ENCODE measurements at regions not wholly inside any gene's neighbourhood (a gene's known extent, or its start where the extent isn't known, plus 50 kb on each side); places are given as distances from the start of the nearest gene placed in this dataset.

- no peak for DNase-seq (ENCODE audit: low read depth)
Measured at GRCh38 chr2:59974051-59974766, 579.2 kb downstream of the BCL11A start.

GRCh38 chr2:59969161-59969560, 584.3 kb downstream of the BCL11A start:
- no peak for DNase-seq (ENCODE audit: low read depth)

GRCh38 chr2:59968441-59968840, 585.0 kb downstream of the BCL11A start:
- DNase-seq (ENCODE audit: low read depth), result no peak

- DNase-seq (ENCODE audit: low read depth), result no peak
Measured at GRCh38 chr2:59967691-59968090, 585.8 kb downstream of the BCL11A start.

GRCh38 chr2:59963157-59963556, 590.3 kb downstream of the BCL11A start:
- DNase-seq (ENCODE audit: low read depth), result no peak

GRCh38 chr2:59961746-59962145, 591.7 kb downstream of the BCL11A start:
- no peak for DNase-seq (ENCODE audit: low read depth)

GRCh38 chr2:59959944-59960343, 593.5 kb downstream of the BCL11A start:
- no peak for DNase-seq (ENCODE audit: low read depth)

- DNase-seq (ENCODE audit: low read depth), result no peak
Measured at GRCh38 chr2:59957504-59957903, 596.0 kb downstream of the BCL11A start.

- no peak for DNase-seq (ENCODE audit: low read depth)
Measured at GRCh38 chr2:59956981-59957380, 596.5 kb downstream of the BCL11A start.

GRCh38 chr2:59947917-59948541, 605.4 kb downstream of the BCL11A start:
- DNase-seq (ENCODE audit: low read depth), result no peak

- DNase-seq (ENCODE audit: low read depth), result no peak
Measured at GRCh38 chr2:59947209-59947608, 606.2 kb downstream of the BCL11A start.

GRCh38 chr2:59939236-59939635, 614.2 kb downstream of the BCL11A start:
- no peak for DNase-seq (ENCODE audit: low read depth)

- no peak for DNase-seq (ENCODE audit: low read depth)
Measured at GRCh38 chr2:59938181-59938580, 615.3 kb downstream of the BCL11A start.

- no peak for DNase-seq (ENCODE audit: low read depth)
Measured at GRCh38 chr2:59936048-59936447, 617.4 kb downstream of the BCL11A start.

- no peak for DNase-seq (ENCODE audit: low read depth)
Measured at GRCh38 chr2:59935005-59935404, 618.4 kb downstream of the BCL11A start.

- no peak for DNase-seq (ENCODE audit: low read depth)
Measured at GRCh38 chr2:59933948-59934347, 619.5 kb downstream of the BCL11A start.

- no peak for DNase-seq (ENCODE audit: low read depth)
Measured at GRCh38 chr2:59932341-59932740, 621.1 kb downstream of the BCL11A start.

- no peak for DNase-seq (ENCODE audit: low read depth)
Measured at GRCh38 chr2:59930430-59930829, 623.0 kb downstream of the BCL11A start.

GRCh38 chr2:59926731-59927130, 626.7 kb downstream of the BCL11A start:
- DNase-seq (ENCODE audit: low read depth), result no peak

- no peak for DNase-seq (ENCODE audit: low read depth)
Measured at GRCh38 chr2:59925321-59925720, 628.1 kb downstream of the BCL11A start.

GRCh38 chr2:59924346-59924745, 629.1 kb downstream of the BCL11A start:
- no peak for DNase-seq (ENCODE audit: low read depth)

GRCh38 chr2:59922450-59922849, 631.0 kb downstream of the BCL11A start:
- no peak for DNase-seq (ENCODE audit: low read depth)

GRCh38 chr2:59921743-59922142, 631.7 kb downstream of the BCL11A start:
- no peak for DNase-seq (ENCODE audit: low read depth)

- no peak for DNase-seq (ENCODE audit: low read depth)
Measured at GRCh38 chr2:59920961-59921360, 632.5 kb downstream of the BCL11A start.
